WTC11 (cell line): ENCODE measurements at regions not wholly inside any gene's neighbourhood (a gene's known extent, or its start where the extent isn't known, plus 50 kb on each side); places are given as distances from the start of the nearest gene placed in this dataset.

Experiments used
- ATAC-seq: fragments of 200-7000 bp; cut with Tn5 transposase; 2 replicates; pipeline ENCODE4 v1.10.0; 2021; ENCODE audit warnings: mild to moderate bottlenecking, moderate library complexity
- CTCF ChIA-PET: fragments of 300-600 bp; sonication (Branson Sonifier 250); formaldehyde crosslinking; loops from one replicate; lab custom pipeline; 2021; ENCODE audit warnings: antibody characterized with exemption; lab: Charles Lee
- POLR2A ChIA-PET: fragments of 350-600 bp; sonication (Branson Sonifier 250); formaldehyde crosslinking; loops from one replicate; lab custom pipeline; 2021; ENCODE audit warnings: antibody characterized with exemption; lab: Charles Lee
- DNase-seq: peaks from one replicate; pipeline ENCODE4 v3.0.0; 2021; ENCODE audit warnings: low spot score
- H3K27ac Mint-ChIP-seq: 2 replicates; pipeline ENCODE4 v1.8.0; 2021; ENCODE audit warnings: mixed read lengths
- H3K27me3 Mint-ChIP-seq: 2 replicates; pipeline ENCODE4 v1.8.0; 2021; ENCODE audit warnings: low read depth, mild to moderate bottlenecking, moderate library complexity, mixed read lengths
- H3K36me3 Mint-ChIP-seq: 2 replicates; pipeline ENCODE4 v1.8.0; 2021; ENCODE audit warnings: mixed read lengths
- H3K4me1 Mint-ChIP-seq: 2 replicates; pipeline ENCODE4 v1.8.0; 2022; ENCODE audit warnings: mixed read lengths
- H3K4me3 Mint-ChIP-seq: 2 replicates; pipeline ENCODE4 v1.8.0; 2021; ENCODE audit warnings: mild to moderate bottlenecking, moderate library complexity, mixed read lengths
- H3K9me3 Mint-ChIP-seq: 2 replicates; pipeline ENCODE4 v1.8.0; 2021; ENCODE audit warnings: mixed read lengths
- ATF1 ChIP-seq: sonication (generic); formaldehyde crosslinking; IDR thresholded peaks from 2 replicates; pipeline ENCODE4 v1.8.1; 2023; ENCODE audit warnings: mild to moderate bottlenecking, moderate library complexity, missing genetic modification reagents
- E2F1 ChIP-seq: sonication (generic); formaldehyde crosslinking; IDR thresholded peaks from 2 replicates; pipeline ENCODE4 v1.8.0; 2022; ENCODE audit warnings: mild to moderate bottlenecking, missing genetic modification reagents
- ERG ChIP-seq: fragments of 250-450 bp; sonication (Bioruptor Pico); IDR thresholded peaks from 2 replicates; pipeline ENCODE4 v1.8.0; 2021; ENCODE audit warnings: mild to moderate bottlenecking
- ETV6 ChIP-seq: sonication (generic); formaldehyde crosslinking; IDR thresholded peaks from 2 replicates; pipeline ENCODE4 v1.8.1; 2022; ENCODE audit warnings: mild to moderate bottlenecking, missing genetic modification reagents
- FOXK1 ChIP-seq: sonication (generic); formaldehyde crosslinking; IDR thresholded peaks from 2 replicates; pipeline ENCODE4 v1.8.0; 2022; ENCODE audit warnings: mild to moderate bottlenecking, moderate library complexity, missing genetic modification reagents
- HMGA2 ChIP-seq: fragments of 250-450 bp; sonication (Bioruptor Pico); IDR thresholded peaks from 2 replicates; pipeline ENCODE4 v1.4.0; 2021; ENCODE audit warnings: mild to moderate bottlenecking, moderate library complexity
- IRF2 ChIP-seq: sonication (generic); formaldehyde crosslinking; IDR thresholded peaks from 2 replicates; pipeline ENCODE4 v1.8.0; 2022; ENCODE audit warnings: low read depth, missing genetic modification reagents, borderline replicate concordance
- MLX ChIP-seq: sonication (generic); formaldehyde crosslinking; IDR thresholded peaks from 2 replicates; pipeline ENCODE4 v1.8.1; 2023; ENCODE audit warnings: mild to moderate bottlenecking, missing genetic modification reagents, moderate library complexity
- MYBL2 ChIP-seq: sonication (generic); formaldehyde crosslinking; IDR thresholded peaks from 2 replicates; pipeline ENCODE4 v1.8.1; 2023; ENCODE audit warnings: mild to moderate bottlenecking, moderate library complexity, missing genetic modification reagents
- NR1H2 ChIP-seq: sonication (generic); formaldehyde crosslinking; IDR thresholded peaks from 2 replicates; pipeline ENCODE4 v1.9.0; 2021; ENCODE audit warnings: mild to moderate bottlenecking, moderate library complexity, missing genetic modification reagents
- PRDM15 ChIP-seq: sonication (generic); formaldehyde crosslinking; IDR thresholded peaks from 2 replicates; pipeline ENCODE4 v1.8.0; 2022; ENCODE audit warnings: missing genetic modification reagents
- SMAD3 ChIP-seq: sonication (generic); formaldehyde crosslinking; IDR thresholded peaks from 2 replicates; pipeline ENCODE4 v1.8.0; 2022; ENCODE audit warnings: missing genetic modification reagents, mild to moderate bottlenecking, borderline replicate concordance
- TCF7 ChIP-seq: sonication (generic); formaldehyde crosslinking; IDR thresholded peaks from 2 replicates; pipeline ENCODE4 v1.8.0; 2022; ENCODE audit warnings: mild to moderate bottlenecking, low read depth, missing genetic modification reagents, moderate library complexity
- TEAD1 ChIP-seq: sonication (generic); formaldehyde crosslinking; IDR thresholded peaks from 2 replicates; pipeline ENCODE4 v1.8.0; 2022; ENCODE audit warnings: mild to moderate bottlenecking, missing genetic modification reagents
- TEAD4 ChIP-seq: sonication (generic); formaldehyde crosslinking; IDR thresholded peaks from 2 replicates; pipeline ENCODE4 v1.8.0; 2022; ENCODE audit warnings: mild to moderate bottlenecking, missing genetic modification reagents
- ZBTB21 ChIP-seq: sonication (generic); formaldehyde crosslinking; IDR thresholded peaks from 2 replicates; pipeline ENCODE4 v1.8.1; 2023; ENCODE audit warnings: mild to moderate bottlenecking, missing genetic modification reagents, borderline replicate concordance
- ZBTB43 ChIP-seq: sonication (generic); formaldehyde crosslinking; IDR thresholded peaks from 2 replicates; pipeline ENCODE4 v1.8.1; 2023; ENCODE audit warnings: mild to moderate bottlenecking, missing genetic modification reagents
- ZMAT4 ChIP-seq: fragments of 250-450 bp; sonication (Bioruptor Pico); IDR thresholded peaks from 2 replicates; pipeline ENCODE4 v1.9.0; 2021; ENCODE audit warnings: mild to moderate bottlenecking
- ZNF396 ChIP-seq: fragments of 250-450 bp; sonication (Bioruptor Pico); IDR thresholded peaks from 2 replicates; pipeline ENCODE4 v1.8.0; 2021; ENCODE audit warnings: mild to moderate bottlenecking, moderate library complexity, borderline replicate concordance
- ZSCAN18 ChIP-seq: fragments of 250-450 bp; sonication (Bioruptor Pico); IDR thresholded peaks from 2 replicates; pipeline ENCODE4 v2.1.2; 2022; ENCODE audit warnings: mild to moderate bottlenecking, moderate library complexity

- H3K9me3 Mint-ChIP-seq = peaks cover 28% of the 10 kb centered on the region
- H3K27me3 Mint-ChIP-seq = peaks cover 3% of the 10 kb centered on the region; the same call in 1 of the 2 replicates
- no peak overlapping the region for H3K27ac Mint-ChIP-seq
- TF ChIP-seq IRF2 (CRISPR knock-in tag) = no peak
- no peak for TF ChIP-seq ZBTB43 (CRISPR knock-in tag)
- TF ChIP-seq FOXK1 (CRISPR knock-in tag) = no peak
- no peak for TF ChIP-seq TCF7 (CRISPR knock-in tag)
- TF ChIP-seq ZSCAN18 = no peak
- TF ChIP-seq ZNF396 (CRISPR knock-in tag) = no peak
- TF ChIP-seq HMGA2 (CRISPR knock-in tag) = no peak
- TF ChIP-seq MLX (CRISPR knock-in tag) = no peak
- TF ChIP-seq MYBL2 (CRISPR knock-in tag) = no peak
- no peak for TF ChIP-seq PRDM15 (CRISPR knock-in tag)
- no peak for TF ChIP-seq ZBTB21 (CRISPR knock-in tag)
- no peak for DNase-seq
- no peak overlapping the region for H3K4me3 Mint-ChIP-seq
- ChIA-PET POLR2A (no interaction called here), CTCF (no interaction called here)
- H3K4me1 Mint-ChIP-seq = no peaks in the 10 kb centered on the region
- H3K36me3 Mint-ChIP-seq = peaks cover 28% of the 10 kb centered on the region
- no peak for ATAC-seq
These were observed 245.1 kb downstream of the MATN1 start for GRCh38 chr1:30478283-30478682.

- Mint-ChIP-seq H3K4me3 (no peak overlapping the region), H3K9me3 (peaks cover 21% of the 10 kb centered on the region), H3K36me3 (peaks cover 24% of the 10 kb centered on the region), H3K27me3 (peaks cover 3% of the 10 kb centered on the region; the same call in 1 of the 2 replicates), H3K27ac (no peak overlapping the region), H3K4me1 (no peaks in the 10 kb centered on the region)
- no peak for TF ChIP-seq TEAD1
- TF ChIP-seq ETV6 (CRISPR knock-in tag) = no peak
- no peak for DNase-seq
- ATAC-seq = no peak
- ChIA-PET CTCF (interaction anchor here (0.6 kb wide), 1 partner anchor 65 kb away, joined by 3 read pairs; no protein-coding TSS in a partner anchor), POLR2A (no interaction called here)
These were observed 245.8 kb downstream of the MATN1 start for GRCh38 chr1:30477588-30477987.

GRCh38 chr1:30476911-30477459 is 246.4 kb downstream of the MATN1 start:
- no peaks in the 10 kb centered on the region for H3K4me1 Mint-ChIP-seq
- peaks cover 3% of the 10 kb centered on the region; the same call in 1 of the 2 replicates for H3K27me3 Mint-ChIP-seq
- H3K36me3 Mint-ChIP-seq = peaks cover 21% of the 10 kb centered on the region
- no peak overlapping the region for H3K4me3 Mint-ChIP-seq
- H3K9me3 Mint-ChIP-seq = peaks cover 16% of the 10 kb centered on the region
- ATAC-seq (no peak), DNase-seq (no peak)
- POLR2A ChIA-PET = no interaction called here
- no peak overlapping the region for H3K27ac Mint-ChIP-seq
- CTCF ChIA-PET = no interaction called here
- TF ChIP-seq NR1H2 (CRISPR knock-in tag) = no peak
- no peak for TF ChIP-seq E2F1
- no peak for TF ChIP-seq TEAD4 (CRISPR knock-in tag)
- TF ChIP-seq SMAD3 (CRISPR knock-in tag) = no peak
- TF ChIP-seq ERG = no peak
- no peak for TF ChIP-seq ZNF396 (CRISPR knock-in tag)
- TF ChIP-seq ATF1 (CRISPR knock-in tag) = no peak
- no peak for TF ChIP-seq ZMAT4 (CRISPR knock-in tag)
